Large intestine (tissue), 3 donors: ENCODE measurements at regions not wholly inside any gene's neighbourhood (a gene's known extent, or its start where the extent isn't known, plus 50 kb on each side); places are given as distances from the start of the nearest gene placed in this dataset.

Experiments
- DNase-seq, 2 donors: peaks; one replicate each; pipeline versions ENCODE4 v3.0.0 to v3.0.0-alpha.2; 2013
- H3K27ac ChIP-seq: one replicate; pipeline ENCODE4 v1.5.1; 2013; ENCODE audit warnings: low read length
- H3K27me3 ChIP-seq: 2 replicates; pipeline ENCODE4 v1.6.1; 2013; ENCODE audit warnings: low read length; ENCODE audit not compliant: control insufficient read depth, insufficient read depth
- H3K36me3 ChIP-seq: 2 replicates; pipeline ENCODE4 v1.6.1; 2013; ENCODE audit warnings: low read length; ENCODE audit not compliant: control insufficient read depth, insufficient read depth
- H3K4me1 ChIP-seq: one replicate; pipeline ENCODE4 v1.6.1; 2013; ENCODE audit warnings: low read length; ENCODE audit not compliant: control insufficient read depth, insufficient read depth
- H3K4me3 ChIP-seq: one replicate; pipeline ENCODE4 v1.5.1; 2013; ENCODE audit warnings: low read length
- H3K9me3 ChIP-seq: one replicate; pipeline ENCODE4 v1.6.1; 2013; ENCODE audit warnings: mild to moderate bottlenecking, low read depth, low read length, moderate library complexity; ENCODE audit not compliant: control insufficient read depth
- WGBS: methylation state at CpG from one replicate; pipeline ENCODE4 v1.1.5; 2013; ENCODE audit warnings: low lambda C conversion rate; ENCODE audit not compliant: insufficient coverage; 5-methylcytosine and 5-hydroxymethylcytosine counted together

DNA sequence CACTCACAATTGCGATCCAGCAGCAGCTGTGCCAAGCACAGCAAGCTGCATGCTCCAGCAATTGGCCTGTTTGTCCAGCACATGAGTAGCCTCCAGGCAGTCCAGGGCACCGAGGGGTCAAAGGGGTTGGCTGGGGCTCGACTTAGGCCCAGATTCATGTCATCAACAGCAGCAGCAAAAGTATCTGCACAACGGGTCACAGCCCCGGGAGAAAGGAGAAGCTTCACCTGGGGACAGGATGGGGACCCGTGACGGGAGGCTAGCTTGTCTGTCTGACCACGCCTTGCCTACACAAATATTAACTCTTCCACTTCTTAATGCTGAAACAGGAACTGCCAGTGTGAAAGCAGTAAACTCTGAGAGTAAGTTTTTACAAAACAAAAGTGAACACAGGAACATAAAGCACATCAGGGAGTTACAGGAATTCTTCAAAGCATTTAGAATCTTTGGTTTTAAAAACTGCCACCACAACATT is 191.2 kb downstream of the PIK3R1 start:
- DNase-seq, result peak; percentile 33 to 76
- H3K27ac ChIP-seq, result peak overlapping the region; percentile 14

DNA sequence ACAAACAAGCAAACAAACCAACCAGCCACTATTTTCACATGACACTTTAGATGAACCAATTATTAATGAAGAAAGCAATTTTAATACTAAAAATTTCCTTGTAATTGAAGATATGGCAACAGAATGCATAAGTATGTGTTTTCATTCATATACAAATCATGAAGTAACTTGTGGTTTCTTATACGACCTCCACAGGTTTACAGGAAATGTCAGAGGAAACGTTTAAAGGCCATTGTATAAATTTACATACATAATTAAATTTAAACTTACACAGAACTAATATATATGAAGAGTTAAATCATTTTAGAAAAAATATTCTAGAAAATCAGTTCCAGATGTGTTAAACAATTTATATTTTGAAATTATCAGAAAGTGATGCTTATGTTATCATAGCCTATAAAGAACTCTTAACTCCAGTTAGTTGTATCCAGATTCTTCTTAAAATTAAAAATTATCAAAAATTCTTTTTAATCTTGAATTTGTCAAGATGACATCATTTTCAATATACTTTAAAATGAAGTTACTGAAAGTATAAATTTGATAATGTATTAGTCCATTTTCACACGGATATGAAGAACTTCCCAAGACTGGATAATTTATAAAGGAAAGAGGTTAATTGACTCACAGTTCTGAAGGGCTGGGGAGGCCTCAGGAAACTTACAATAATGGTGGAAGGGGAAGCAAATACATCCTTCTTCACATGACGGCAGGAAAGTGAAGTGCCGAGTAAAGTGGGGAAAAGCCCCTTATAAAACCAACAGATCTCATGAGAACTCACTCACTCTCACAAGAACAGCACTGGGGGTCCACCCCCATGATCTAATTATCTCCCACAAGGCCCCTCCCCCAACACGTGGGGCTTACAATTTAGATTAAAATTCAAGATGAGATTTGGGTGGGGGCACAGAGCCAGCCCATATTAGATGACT is 192.0 kb downstream of the PIK3R1 start:
- 47% methylated on average over 3 of the region's 6 CpGs for WGBS

More for the DNA sequence above, 191.2 kb downstream of the PIK3R1 start:
- no peaks in the 10 kb centered on the region for H3K36me3 ChIP-seq
- H3K9me3 ChIP-seq, result no peaks in the 10 kb centered on the region
- no peaks in the 10 kb centered on the region for H3K27me3 ChIP-seq
- H3K4me3 ChIP-seq, result no peak overlapping the region
- no CpG with 5 or more reads among the region's 8 CpGs for WGBS
- H3K4me1 ChIP-seq, result peaks cover 12% of the 10 kb centered on the region

DNA sequence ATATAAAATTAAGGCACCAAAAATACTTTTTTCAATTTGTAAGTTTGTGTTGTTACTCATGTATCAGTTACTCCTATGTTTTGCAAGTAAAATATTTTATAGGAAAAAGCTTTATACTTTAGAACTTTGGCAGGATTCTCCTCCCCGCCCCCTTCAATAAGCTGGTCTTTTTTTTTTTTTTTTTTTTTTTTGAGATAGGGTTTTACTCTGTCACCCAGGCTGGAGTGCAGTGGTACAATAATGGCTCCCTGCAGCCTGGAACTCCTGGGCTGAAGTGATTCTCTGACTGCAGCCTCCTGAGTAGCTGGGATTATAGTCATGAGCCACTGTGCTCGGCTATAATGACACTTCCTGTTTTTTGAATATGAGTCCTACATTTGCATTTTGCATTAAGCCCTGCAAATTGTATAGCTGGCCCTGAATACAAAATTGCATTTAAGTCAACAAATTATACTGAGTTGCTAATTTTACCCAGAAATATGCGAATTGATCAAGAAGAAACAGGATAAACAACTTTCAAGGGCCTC is 192.9 kb downstream of the PIK3R1 start:
- no peak for DNase-seq
- no peaks in the 10 kb centered on the region for H3K9me3 ChIP-seq
- no CpG with 5 or more reads among the region's 3 CpGs for WGBS

More for the DNA sequence above, 192.0 kb downstream of the PIK3R1 start:
- Histone ChIP-seq H3K4me3 (no peak overlapping the region), H3K27me3 (no peaks in the 10 kb centered on the region), H3K9me3 (no peaks in the 10 kb centered on the region), H3K27ac (no peak overlapping the region), H3K36me3 (no peaks in the 10 kb centered on the region), H3K4me1 (peaks cover 12% of the 10 kb centered on the region)
- no peak for DNase-seq

DNA sequence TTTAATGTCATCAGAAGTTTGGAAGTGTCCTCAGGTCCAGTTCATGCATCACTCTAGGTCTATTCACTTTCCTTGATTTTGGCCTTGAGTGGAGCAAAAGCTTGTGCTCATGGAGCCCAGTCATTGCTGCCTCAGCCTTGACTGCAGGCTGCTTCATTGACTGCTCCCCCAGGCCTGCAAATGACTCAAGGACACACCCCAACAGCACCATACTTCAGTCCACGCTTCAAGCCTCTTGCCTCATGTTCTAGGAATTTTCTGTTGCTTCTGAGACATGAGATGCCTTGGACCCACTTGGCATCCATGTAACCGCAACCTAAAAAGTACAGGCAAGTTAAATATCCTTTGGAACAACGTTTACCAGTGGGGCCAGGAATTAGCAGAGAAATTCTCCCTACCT is 193.7 kb downstream of the PIK3R1 start:
- Histone ChIP-seq H3K27me3 (no peaks in the 10 kb centered on the region), H3K4me1 (peaks cover 12% of the 10 kb centered on the region), H3K4me3 (no peak overlapping the region), H3K9me3 (no peaks in the 10 kb centered on the region), H3K27ac (no peak overlapping the region), H3K36me3 (no peaks in the 10 kb centered on the region)
- WGBS, result no CpG with 5 or more reads among the region's 3 CpGs
- no peak for DNase-seq

More for the DNA sequence above, 192.9 kb downstream of the PIK3R1 start:
- Histone ChIP-seq H3K4me3 (no peak overlapping the region), H3K27ac (no peak overlapping the region), H3K36me3 (no peaks in the 10 kb centered on the region), H3K27me3 (no peaks in the 10 kb centered on the region), H3K4me1 (peaks cover 12% of the 10 kb centered on the region)

DNA sequence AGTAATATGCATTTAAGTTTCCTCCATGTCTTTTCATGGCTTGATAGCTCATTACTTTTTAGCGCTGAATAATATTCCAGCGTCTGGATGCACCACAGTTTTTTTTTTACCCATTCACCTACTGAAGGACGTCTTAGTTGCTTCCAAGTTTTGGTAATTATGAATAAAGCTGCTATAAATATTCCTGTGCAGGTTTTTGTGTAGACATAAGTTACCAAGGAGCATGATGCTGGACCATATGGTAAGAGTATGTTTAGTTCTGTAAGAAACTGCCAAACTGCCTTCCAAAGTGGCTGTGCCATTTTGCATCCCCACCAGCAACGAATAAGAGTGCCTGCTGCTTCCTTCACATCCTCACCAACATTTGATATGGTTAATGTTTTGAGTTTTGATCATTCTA is 195.6 kb downstream of the PIK3R1 start:
- no CpG with 5 or more reads among the region's 4 CpGs for WGBS
- no peaks in the 10 kb centered on the region for H3K9me3 ChIP-seq
- no peak overlapping the region for H3K4me3 ChIP-seq
- H3K27ac ChIP-seq, result no peak overlapping the region
- H3K27me3 ChIP-seq, result no peaks in the 10 kb centered on the region
- DNase-seq, result no peak
- peaks cover 8% of the 10 kb centered on the region for H3K4me1 ChIP-seq
- H3K36me3 ChIP-seq, result no peaks in the 10 kb centered on the region

DNA sequence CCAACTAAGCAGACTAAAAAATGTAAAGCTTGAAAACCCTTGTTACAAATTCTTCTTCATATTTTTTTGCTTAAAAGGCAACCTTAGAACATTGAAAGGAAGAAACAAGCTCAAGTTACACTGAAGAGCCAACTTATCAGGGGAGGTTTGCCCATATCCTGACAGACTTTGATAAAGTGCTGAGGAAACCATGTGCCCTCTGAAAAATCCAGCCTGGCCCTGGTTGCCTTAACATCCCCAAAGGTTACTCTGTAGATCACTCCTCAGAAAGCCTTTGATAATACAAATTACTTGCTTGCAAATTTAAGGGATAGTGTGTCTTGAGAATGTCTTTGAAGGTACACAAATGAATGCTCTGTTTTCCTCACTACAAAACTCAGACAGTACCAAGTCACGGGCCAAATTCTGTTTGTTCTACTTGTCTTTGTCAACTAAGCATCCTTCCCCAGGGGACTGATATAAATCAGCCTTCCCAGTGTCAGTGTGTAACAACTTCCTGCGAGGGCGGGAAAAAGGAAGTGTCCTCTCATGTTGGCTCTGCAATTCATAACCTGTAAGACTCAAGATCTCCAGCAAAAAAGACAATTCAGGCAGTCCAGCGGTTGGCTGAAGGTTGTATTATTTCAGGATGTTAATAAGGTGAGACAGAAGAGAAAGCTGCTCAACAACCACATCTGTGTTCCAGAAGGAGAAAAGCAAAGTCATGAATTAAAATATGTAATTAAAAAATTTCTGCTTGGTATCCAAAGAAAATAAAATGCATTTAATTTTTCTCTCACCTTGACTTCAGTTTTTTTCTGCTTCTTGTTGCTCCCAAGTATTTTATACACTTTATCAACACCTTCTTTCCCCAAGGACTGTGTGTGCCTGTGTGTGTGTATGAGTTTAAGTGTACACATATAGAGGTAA is 199.9 kb downstream of the PIK3R1 start:
- 100% methylated on average over 1 of the region's 4 CpGs for whole genome bisulfite sequencing
- DNase-seq, result no peak
- Histone ChIP-seq H3K9me3 (no peaks in the 10 kb centered on the region), H3K36me3 (no peaks in the 10 kb centered on the region), H3K4me1 (peaks cover 12% of the 10 kb centered on the region), H3K27me3 (no peaks in the 10 kb centered on the region), H3K27ac (no peak overlapping the region), H3K4me3 (no peak overlapping the region)

DNA sequence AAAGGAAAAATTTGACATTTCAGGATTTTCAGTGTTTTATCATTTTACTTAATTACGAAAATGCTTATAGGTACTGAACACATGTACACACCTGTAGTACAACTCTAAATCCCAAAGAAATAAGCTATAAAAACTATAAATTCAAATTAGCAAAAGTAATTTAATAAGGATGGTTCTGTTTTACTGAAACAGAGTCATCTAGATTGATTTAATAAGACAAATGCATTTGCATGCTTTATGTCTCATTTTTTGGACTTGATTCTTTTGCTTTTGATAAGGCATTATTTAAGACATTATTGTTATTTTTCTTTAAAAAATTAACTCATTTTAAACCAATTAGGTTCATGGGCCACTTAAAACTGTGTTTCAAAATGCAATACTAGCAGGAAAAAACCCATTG is 201.2 kb downstream of the PIK3R1 start:
- H3K4me1 ChIP-seq, result peaks cover 12% of the 10 kb centered on the region
- DNase-seq, result no peak
- no peaks in the 10 kb centered on the region for H3K27me3 ChIP-seq
- WGBS, result 80% methylated on average over 1 of the region's 1 CpG
- H3K4me3 ChIP-seq, result no peak overlapping the region
- no peaks in the 10 kb centered on the region for H3K9me3 ChIP-seq
- no peak overlapping the region for H3K27ac ChIP-seq
- no peaks in the 10 kb centered on the region for H3K36me3 ChIP-seq

DNA sequence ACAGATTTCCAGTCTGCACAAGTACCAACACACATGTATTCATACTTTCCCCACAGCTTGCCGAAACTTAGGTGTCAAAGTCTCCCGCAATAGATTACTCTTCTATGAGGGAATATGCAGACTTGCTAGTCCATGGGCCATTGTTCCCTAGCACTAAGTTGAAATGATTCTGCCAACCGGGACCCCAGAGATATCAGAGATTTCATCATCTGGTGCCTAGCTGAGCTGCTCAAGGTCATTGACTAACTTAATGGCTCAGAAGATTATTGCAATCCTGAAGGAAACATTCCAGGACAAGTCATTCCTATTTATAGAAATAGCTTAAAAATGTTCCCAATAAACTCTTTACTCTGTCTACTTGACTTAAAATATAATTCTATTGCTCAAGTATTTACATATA is 202.6 kb downstream of the PIK3R1 start:
- Histone ChIP-seq H3K36me3 (no peaks in the 10 kb centered on the region), H3K4me1 (peaks cover 20% of the 10 kb centered on the region), H3K27ac (no peak overlapping the region), H3K4me3 (no peak overlapping the region), H3K27me3 (no peaks in the 10 kb centered on the region), H3K9me3 (no peaks in the 10 kb centered on the region)
- peak; percentile 45 to 72 for DNase-seq
- whole genome bisulfite sequencing, result no CpG with 5 or more reads among the region's 3 CpGs

DNA sequence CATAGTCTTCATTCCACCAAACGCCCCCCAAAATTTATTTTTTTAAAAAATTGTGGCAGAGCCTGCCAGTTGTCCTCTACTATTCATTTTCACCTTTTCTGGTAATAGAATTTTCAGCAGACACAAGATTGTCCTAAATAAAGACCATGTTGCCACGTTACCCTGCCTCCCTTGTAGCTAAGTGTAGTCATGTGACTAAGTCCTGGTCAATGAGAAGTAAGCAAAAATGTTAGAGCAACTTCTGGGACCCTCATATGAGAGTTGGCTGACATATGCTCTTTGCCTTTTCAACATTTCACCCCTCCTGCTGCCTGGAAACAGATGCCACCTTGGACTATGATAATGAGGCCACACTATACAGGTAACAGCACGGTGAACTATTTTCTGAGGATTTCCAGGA is 203.1 kb downstream of the PIK3R1 start:
- WGBS, result no CpG with 5 or more reads among the region's 3 CpGs

DNA sequence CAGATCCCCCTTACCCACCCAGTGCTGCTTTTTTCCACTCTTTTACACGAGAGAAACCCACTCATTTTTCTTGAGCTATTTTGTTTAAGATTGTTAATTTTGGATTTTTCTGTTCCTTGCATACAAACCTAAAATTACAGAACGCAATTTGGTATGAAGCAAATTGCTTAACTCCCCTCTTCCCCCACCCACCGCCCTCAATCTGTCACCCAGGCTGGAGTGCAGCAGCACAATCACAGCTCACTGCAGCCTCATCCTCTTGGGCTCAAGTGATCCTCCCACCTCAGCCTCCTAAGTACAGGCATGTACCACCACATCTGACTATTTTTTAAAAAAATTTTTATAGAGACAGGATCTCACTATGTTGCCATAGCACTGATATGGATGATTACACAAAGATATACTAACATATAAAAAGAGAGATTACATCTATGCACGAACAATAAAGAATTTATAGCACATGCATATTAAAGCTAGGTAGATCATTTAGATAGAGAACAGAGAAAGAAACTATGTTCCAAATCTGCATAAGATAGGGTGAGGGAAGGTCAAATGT is 203.6 kb downstream of the PIK3R1 start:
- H3K4me3 ChIP-seq, result no peak overlapping the region
- no peak for DNase-seq
- H3K9me3 ChIP-seq, result no peaks in the 10 kb centered on the region
- no peaks in the 10 kb centered on the region for H3K36me3 ChIP-seq
- peaks cover 23% of the 10 kb centered on the region for H3K4me1 ChIP-seq
- 80% methylated on average over 1 of the region's 4 CpGs for WGBS
- no peaks in the 10 kb centered on the region for H3K27me3 ChIP-seq
- no peak overlapping the region for H3K27ac ChIP-seq

More for the DNA sequence above, 203.1 kb downstream of the PIK3R1 start:
- Histone ChIP-seq H3K4me1 (peaks cover 23% of the 10 kb centered on the region), H3K27ac (no peak overlapping the region), H3K9me3 (no peaks in the 10 kb centered on the region), H3K27me3 (no peaks in the 10 kb centered on the region), H3K4me3 (no peak overlapping the region), H3K36me3 (no peaks in the 10 kb centered on the region)
- DNase-seq, result no peak
